NCI-H69 (cell line): ENCODE measurements at regions not wholly inside any gene's neighbourhood (a gene's known extent, or its start where the extent isn't known, plus 50 kb on each side); places are given as distances from the start of the nearest gene placed in this dataset.
A peak's percentile ranks its signal among the peaks of the same experiment; 100 is the strongest.
"Not testable (repeated sequence)": the region's sequence is repeated elsewhere in the genome, so short reads cannot be mapped to it uniquely, and the experiment has no call there.

Source experiments
- DNase-seq: peaks from one replicate; lab custom pipeline; 2025; lab: John Stamatoyannopoulos, UW

DNA sequence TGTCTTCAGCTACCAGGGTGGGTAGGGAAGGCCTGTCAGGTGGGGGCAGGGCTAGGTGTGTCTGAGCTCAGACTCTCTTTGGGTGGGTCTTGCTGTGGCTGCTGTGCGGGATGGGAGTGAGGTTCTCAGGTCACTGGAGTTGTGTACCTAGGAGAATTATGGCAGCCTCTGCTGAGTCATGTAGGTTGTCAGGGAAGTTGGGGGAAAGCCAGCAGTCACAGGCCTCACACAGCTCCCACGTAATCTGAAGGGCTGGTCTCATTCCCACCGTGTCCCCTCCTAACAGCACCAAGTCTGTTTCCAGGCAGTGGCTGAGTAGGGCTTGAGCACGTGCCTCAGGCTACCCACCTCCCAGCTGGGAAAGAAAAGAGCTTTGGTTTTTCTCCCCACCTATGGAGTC, 67.0 kb downstream of the CHCHD4 start:
- no peak for DNase-seq

- no peak for DNase-seq
Observed at GRCh38 chr3:14047841-14048240, 76.8 kb downstream of the CHCHD4 start.

- no peak for DNase-seq
Observed at GRCh38 chr3:14047027-14047426, 77.6 kb downstream of the CHCHD4 start.

- DNase-seq, result no peak
Observed at GRCh38 chr3:14042680-14043079, 82.0 kb downstream of the CHCHD4 start.

GRCh38 chr3:14039149-14039548, 85.5 kb downstream of the CHCHD4 start:
- DNase-seq, result no peak

GRCh38 chr3:14037211-14037610, 87.5 kb downstream of the CHCHD4 start:
- no peak for DNase-seq

- DNase-seq, result no peak
Observed at GRCh38 chr3:14033023-14033422, 91.6 kb downstream of the CHCHD4 start.

DNA sequence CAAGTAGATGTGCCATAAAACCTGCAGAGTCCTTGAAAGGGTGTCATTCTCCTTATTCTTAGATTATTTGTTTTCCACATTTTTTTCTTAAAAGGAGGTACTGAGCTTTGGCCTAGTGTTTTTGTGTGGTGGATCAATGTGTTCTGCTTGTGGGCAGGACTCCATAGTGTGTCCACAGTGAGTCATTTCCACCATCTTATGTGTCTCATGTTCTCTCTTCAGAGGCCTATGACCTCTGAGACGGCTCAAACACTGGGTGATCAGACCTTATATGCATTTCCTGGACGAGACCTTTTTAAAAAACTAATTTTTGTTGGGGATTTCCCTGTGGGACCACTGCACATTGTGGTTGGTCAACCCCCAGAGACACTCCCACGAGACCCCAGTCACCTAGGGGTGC, 93.4 kb downstream of the CHCHD4 start:
- no peak for DNase-seq

DNA sequence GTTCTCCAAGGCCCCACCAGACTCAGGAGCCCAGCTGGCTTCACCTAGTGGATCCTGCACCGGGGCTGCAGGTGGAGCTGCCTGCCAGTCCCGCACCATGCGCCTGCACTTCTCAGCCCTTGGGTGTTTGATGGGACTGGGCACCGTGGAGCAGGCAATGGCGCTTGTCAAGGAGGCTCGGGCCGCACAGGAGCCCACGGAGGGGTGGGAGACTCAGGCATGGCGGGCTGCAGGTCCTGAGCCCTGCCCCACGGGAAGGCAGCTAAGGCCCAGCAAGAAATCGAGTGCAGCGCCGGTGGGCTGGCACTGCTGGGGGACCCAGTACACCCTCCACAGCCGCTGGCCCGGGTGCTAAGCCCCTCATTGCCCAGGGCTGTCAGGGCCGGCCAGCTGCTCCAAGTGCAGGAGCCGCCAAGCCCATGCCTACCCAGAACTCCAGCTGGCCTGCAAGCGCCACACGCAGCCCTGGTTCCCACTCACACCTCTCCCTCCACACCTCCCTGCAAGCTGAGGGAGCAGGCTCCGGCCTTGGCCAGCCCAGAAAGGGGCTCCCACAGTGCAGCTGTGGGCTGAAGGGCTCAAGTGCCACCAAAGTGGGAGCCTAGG, 95.2 kb downstream of the CHCHD4 start:
- DNase-seq, result not testable (repeated sequence)

- DNase-seq, result not testable (repeated sequence)
Observed at GRCh38 chr3:14028122-14028521, 96.5 kb downstream of the CHCHD4 start.

DNA sequence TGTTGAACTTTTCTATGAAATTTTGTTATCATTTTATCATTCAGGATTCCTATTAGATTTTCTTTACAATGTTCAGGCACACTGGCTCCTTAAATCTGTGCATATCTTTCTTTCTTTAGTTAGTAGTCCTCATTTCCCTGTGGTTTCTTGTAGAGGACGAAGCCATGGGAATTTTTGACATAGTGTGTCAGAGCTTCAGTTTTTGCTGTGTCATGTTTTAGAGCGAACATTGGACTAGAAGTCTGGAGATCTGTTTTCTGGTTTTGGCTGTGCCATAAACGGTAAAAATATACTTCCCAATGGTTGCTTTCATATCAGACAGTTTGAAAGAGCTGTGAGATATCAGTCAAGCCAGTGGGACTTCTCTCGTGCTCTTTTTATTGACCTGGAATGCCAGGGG, 105.2 kb downstream of the CHCHD4 start:
- DNase-seq, result no peak

- peak; percentile 10 for DNase-seq
Observed at GRCh38 chr3:14016900-14017475, 107.7 kb downstream of the CHCHD4 start.

DNA sequence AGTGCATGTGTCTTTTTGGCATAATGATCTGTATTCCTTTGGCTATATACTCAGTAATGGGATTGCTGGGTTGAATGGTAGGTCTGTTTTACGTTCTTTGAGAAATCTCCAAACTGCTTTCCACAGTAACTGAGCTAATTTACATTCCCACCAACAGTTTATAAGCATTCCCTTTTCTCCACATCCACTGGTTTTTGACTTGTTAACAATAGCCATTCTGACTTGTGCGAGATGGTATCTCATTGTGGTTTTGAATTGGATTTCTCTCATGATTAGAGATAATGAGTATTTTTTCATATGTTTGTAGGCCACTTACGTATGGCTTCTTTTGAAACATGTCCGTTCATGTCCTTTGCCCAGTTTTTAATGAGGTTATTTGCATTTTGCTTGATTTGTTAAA, 117.7 kb downstream of the CHCHD4 start:
- DNase-seq, result no peak

GRCh38 chr3:14001136-14001535, 121.3 kb upstream of the WNT7A start:
- DNase-seq, result no peak

- DNase-seq, result no peak
Observed at GRCh38 chr3:14000556-14000955, 120.7 kb upstream of the WNT7A start.

DNA sequence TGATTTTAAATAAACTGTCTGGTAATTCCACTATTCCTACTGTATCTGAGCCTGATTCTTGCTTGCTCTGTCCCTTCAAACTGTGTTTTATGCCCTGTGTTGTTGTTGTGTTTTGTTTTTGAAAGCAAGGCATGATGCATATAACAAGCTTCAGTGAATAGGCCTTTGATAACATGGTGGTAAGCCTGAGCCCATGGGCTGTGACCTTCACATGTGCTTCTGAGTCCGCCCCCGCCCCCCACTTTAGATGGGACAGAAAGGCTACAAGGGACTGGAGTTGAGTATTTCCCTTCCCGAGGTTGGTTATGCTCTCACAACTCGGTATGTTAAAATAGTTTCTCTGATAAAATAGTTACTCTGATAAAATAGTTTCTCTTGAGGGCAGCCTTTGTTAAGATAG, 119.0 kb upstream of the WNT7A start:
- no peak for DNase-seq

- not testable (repeated sequence) for DNase-seq
Observed at GRCh38 chr3:13995216-13995615, 115.3 kb upstream of the WNT7A start.

DNA sequence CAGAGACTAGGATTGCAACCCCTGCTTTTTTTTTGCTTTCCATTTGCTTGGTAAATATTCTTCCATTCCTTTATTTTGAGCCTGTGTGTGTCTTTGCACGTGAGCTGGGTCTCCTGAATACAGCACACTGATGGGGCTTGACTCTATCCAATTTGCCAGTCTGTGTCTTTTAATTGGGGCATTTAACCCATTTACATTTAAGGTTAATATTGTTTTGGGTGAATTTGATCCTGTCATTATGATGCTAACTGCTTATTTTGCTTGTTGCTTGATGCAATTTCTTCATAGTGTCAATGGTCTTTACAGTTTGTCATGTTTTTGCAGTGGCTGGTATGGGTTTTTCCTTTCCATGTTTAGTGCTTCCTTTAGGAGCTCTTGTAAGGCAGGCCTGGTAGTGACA, 109.1 kb upstream of the WNT7A start:
- DNase-seq, result not testable (repeated sequence)

DNA sequence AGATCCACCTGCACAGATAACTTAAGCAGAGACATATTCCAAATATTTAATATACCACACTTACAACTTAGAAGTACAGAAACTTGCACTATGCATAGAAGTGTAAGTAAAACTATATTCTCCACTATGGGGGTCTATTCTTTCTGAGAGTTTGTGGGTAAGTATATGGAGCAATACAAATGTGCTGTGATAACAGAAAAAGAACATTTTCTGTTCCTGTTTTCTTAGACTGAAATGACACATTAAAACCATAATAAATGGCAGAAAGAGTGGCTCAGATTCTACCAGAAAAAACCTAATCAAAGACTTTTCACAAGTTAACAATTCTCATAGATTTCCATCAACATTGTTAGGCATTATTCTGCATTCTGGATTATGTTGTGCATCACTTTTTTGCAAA, 96.6 kb upstream of the WNT7A start:
- no peak for DNase-seq

DNA sequence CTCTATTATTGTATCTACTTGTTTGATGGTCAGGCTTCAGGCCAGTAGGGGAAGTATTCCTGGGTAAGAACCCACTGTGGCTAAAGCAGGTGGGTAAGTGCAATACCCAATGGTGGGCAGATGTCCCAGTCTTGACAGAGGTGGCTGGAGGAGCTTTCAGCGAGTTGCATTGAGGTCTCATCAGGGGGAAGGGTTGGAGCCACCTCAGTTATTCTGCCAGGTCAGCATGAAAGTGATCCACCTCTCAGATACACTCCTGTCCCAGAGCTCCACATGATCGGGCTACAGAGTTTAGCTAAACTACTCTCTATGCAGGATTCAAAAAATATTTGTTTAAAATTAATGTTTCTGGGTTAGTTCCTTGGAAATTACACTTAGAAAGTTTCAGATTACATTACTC, 95.8 kb upstream of the WNT7A start:
- DNase-seq, result no peak

DNA sequence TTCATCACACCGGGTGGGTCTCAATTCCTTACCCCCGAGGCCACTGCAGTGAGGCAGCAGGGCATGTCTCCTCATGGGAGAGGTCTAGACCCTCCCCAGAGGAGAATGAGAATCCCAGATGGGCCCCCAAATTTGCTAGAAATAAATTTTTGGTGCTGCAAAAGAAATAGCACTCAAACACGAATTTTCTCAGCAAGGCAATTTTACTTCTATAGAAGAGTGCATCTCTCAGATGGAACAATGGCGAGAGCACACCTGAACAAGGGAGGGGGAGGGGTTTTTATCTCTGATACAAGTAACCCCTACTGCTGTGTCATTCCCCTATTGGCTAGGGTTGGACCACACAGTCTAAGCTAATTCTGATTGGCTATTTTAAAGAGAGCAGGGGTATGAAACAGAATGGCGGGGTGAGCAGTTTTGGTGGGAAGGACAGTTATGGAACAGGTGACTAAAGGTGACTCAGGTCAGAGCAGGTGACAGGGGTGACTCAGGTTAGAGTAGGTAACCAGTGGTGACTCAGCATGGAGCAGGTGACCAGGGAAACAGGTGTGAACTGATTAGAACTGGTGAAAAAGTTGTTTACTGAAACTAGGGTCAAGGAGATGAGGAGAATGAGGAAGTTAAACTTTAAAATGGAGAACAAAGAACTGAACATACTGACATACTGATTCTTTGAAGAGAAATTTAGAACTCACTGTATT, 93.0 kb upstream of the WNT7A start:
- no peak for DNase-seq

DNA sequence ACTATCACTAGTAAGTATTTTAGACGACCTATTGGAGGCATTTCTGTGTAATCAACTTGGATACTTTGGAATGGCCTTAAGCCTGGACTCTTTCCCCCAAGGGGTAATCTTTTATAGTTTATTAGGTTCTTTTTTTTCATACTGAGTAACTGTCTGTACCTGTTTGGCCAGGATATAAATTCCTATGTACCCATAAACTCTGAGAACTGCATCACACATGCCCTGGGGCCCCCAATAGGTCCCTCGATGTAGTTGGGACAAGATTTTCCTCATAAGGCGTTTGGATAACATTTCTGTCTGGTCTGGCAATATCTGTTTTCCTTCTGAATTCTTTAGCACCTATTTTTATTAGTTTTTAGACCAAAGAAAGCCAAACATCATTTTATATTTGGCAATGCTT, 86.4 kb upstream of the WNT7A start:
- DNase-seq, result no peak

DNA sequence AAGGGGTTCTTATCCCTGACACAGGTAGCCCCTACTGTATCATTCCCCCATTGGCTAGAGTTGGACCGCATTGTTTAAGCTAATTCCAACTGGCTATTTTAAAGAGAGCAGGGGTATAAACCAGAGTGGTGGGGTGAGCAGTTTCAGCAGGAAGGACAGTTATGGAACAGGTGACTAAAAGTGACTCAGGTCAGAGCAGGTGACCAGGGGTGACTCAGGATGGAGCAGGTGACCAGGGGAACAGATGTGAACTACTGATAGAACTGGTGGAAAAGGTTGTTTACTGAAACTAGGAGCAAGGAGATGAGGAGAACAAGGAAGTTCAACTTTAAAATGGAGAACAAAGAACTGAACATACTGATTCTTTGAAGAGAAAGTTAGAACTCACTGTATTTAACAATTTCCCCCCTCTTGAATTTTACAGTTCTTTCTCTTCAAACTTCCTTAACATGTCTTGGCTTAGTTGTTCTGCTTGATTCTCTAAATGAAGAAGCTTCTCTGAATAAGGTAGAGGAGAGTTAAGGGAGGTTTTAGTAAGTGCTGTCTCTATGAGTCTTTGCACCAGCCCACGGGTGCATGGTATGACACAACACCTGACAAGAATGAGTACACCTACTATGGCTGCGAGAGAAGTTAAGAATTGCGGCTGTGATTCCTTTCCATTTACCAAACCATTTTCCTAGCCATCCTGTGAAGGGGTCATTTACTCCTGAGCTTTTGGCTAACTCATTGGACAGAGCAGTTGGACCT, 83.4 kb upstream of the WNT7A start:
- no peak for DNase-seq
